ENCODE measurements at regions not wholly inside any gene's neighbourhood (a gene's known extent, or its start where the extent isn't known, plus 50 kb on each side); places are given as distances from the start of the nearest gene placed in this dataset.
"Not testable (repeated sequence)": the region's sequence is repeated elsewhere in the genome, so short reads cannot be mapped to it uniquely, and the experiment has no call there.

- DNase-seq (ENCODE audit: low read depth), result no peak
Measured at GRCh38 chr12:59084511-59085375, 164.4 kb upstream of the LRIG3 start.

DNA sequence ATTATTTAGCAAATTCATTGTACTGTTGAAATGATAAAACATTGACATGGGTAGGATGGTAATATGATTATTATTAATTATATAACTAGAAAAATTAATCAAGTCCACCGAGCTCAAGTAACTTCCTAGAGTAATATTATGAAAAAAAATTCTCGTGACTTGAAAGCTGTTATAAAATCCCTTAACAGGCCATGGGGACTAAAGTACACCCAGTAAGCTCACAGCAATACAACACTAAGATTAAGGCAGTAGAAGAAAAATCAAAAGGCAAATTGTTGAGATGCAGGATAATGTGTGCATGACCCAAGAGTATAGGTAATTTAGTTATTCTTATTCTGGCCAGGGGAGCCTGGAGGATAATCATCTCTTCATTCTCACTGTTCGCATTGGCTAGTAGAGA lies 162.6 kb upstream of the LRIG3 start:
- no peak for DNase-seq (ENCODE audit: low read depth)

DNA sequence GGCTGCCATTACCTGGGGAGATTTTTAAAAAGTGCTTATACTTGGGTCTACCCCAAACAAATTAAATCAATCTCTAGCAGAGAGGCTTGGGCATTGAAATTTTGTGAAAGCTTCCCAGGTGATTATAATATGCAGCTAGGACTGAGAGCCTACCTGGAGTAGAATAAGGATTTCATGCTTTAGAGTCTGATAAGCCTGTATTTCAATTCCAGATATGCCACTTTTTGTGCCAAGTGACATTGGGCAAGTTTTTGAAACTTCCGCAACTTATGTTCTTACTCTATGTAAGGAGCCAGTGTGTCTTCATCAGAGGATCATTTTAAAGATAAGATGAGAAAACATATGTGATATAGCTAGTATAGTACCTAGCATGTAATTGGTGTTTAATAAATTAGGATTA lies 159.8 kb upstream of the LRIG3 start:
- DNase-seq (ENCODE audit: low read depth), result no peak

GRCh38 chr12:59079472-59079871 lies 159.2 kb upstream of the LRIG3 start:
- no peak for DNase-seq (ENCODE audit: low read depth)

GRCh38 chr12:59079002-59079401 lies 158.7 kb upstream of the LRIG3 start:
- no peak for DNase-seq (ENCODE audit: low read depth)

GRCh38 chr12:59077575-59078426 lies 157.5 kb upstream of the LRIG3 start:
- no peak for DNase-seq (ENCODE audit: low read depth)

DNA sequence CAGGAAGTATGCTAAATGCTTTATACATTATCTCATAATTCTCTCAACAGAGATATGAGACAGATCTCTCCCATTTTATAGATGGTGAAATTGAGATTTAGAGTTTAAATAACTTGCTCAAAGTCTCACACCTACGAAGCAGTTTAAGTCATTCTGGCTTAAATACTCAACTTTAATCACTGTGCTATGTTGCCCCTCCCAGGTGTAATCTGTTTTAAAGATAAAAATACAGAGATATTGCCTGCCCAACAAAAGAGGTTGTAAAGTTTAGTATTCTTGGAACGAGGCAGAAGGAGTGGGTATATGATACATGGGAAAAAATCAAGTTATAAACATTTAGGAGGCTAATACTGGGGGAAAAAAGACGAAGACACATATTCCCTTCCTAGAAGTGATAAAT lies 156.8 kb upstream of the LRIG3 start:
- DNase-seq (ENCODE audit: low read depth), result no peak

DNA sequence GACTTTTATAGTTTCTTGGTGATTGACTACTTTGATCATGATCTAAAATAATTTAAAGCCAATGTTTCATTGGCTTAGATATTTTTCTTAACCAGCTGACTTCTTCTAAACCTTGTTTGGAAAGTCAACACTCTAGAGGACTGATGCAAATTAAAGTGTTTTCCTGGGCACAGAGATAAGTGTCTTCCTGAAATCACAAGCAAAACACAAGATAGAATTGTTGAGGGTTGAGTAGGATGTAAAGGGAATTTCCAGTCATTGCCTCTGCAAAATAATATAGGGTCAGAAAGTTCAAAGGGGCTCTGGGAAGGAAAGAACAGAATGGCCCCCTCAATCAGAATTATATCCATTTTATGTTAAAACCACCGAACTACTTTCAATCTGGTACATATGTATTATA lies 156.3 kb upstream of the LRIG3 start:
- DNase-seq (ENCODE audit: low read depth), result no peak

DNA sequence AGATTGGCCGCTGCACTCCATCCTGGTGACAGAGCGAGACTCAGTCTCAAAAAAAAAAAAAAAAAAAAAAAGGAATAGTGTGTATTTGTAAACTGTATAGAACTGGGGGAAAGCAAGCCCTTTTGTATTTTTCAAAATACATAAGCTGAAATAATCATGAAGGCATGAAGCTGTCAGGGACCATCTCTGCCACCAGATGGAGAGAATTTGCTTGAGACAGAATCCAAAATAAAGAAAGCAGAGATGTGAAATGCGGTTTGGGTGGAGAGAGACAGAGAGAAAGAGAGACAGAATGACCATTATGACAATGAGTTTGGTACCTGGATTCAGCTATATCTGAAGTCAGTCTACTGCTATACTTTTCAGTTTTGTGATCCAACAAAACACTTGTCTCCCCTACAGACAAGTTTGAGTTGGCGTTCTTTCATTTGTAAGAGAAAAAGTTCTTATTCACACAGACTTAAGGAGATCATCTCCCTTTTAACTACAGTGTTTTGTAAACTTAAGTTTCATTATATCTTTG lies 155.7 kb upstream of the LRIG3 start:
- no peak for DNase-seq (ENCODE audit: low read depth)

DNA sequence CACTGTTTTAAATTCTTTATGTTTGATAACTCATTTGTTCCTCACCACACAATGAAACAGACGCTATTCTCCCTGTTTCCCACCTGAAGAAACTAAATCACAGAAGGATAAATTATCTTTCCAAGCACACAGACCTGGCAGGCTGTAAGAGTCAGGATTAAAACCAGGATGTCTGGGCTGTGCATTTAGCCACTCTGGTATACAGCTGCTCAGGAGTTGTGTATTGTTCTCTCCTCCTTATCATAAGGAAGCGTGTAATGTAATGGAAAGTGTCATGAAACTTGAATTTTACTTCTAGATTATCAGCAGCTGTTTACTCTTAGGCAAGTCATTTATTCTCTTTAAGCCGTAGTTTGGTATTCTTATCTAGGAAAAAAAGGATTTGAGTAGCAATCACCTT lies 154.8 kb upstream of the LRIG3 start:
- no peak for DNase-seq (ENCODE audit: low read depth)

- DNase-seq (ENCODE audit: low read depth), result no peak
Measured at GRCh38 chr12:59070322-59070933, 150.1 kb upstream of the LRIG3 start.

DNA sequence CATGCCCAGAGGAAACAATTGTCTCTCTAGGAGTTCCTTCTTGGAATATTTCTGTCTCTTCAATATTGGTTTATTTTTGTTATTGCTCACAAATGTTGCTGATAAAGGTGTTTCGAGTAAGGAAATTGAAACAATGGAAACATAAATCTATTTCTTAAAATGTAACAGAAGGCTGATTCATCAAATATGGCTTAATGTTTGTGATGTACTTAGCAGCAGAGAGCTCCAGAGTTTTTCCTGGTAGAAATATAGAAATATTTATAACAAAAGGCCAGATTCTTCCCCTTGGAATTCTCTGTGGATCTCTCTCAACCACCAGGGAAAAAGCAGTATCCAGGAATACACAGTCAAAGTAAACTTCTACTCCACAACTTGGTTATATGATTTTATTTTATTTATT lies 149.2 kb upstream of the LRIG3 start:
- DNase-seq (ENCODE audit: low read depth), result no peak

DNA sequence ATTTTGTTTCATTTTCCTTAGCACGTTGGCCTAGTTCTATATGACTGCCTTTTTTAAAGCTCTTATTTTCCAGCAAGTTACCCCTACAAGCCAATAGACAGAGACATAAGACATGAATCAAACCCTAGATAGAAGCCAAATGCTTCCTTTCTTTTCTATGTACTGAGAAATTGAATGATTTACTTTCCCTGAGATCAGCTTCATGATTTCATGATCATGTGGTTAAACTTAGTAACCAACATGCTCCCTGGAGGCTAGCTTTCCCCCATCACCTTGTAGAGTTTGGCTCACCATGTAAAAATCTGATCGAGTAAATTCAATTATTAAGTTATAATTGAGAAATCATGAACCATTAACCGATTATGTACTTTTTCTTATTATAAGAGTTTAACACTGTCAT lies 148.1 kb upstream of the LRIG3 start:
- no peak for DNase-seq (ENCODE audit: low read depth)

- DNase-seq (ENCODE audit: low read depth), result no peak
Measured at GRCh38 chr12:59067083-59067482, 146.8 kb upstream of the LRIG3 start.

- DNase-seq (ENCODE audit: low read depth), result no peak
Measured at GRCh38 chr12:59066445-59066844, 146.1 kb upstream of the LRIG3 start.

- DNase-seq (ENCODE audit: low read depth), result no peak
Measured at GRCh38 chr12:59059088-59059935, 139.0 kb upstream of the LRIG3 start.

DNA sequence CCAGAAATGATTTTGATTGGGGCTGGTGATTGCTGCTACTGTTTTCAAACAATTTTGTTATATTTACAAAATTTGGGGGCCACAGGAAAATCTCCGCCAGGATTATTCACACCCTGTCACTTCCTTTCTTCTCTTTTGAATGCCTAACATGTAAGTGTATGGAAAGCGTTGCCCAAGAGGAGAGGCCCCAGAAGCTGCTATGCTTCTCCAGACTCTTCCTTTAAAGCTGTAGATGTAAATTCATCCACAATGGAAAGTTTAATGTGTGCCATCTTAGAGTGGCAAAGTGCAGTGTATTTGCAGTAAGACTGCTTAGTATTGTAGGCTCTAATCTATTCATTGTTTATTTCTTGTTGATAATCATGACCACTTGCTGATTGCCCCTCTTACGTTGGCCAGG lies 136.7 kb upstream of the LRIG3 start:
- DNase-seq (ENCODE audit: low read depth), result no peak

DNA sequence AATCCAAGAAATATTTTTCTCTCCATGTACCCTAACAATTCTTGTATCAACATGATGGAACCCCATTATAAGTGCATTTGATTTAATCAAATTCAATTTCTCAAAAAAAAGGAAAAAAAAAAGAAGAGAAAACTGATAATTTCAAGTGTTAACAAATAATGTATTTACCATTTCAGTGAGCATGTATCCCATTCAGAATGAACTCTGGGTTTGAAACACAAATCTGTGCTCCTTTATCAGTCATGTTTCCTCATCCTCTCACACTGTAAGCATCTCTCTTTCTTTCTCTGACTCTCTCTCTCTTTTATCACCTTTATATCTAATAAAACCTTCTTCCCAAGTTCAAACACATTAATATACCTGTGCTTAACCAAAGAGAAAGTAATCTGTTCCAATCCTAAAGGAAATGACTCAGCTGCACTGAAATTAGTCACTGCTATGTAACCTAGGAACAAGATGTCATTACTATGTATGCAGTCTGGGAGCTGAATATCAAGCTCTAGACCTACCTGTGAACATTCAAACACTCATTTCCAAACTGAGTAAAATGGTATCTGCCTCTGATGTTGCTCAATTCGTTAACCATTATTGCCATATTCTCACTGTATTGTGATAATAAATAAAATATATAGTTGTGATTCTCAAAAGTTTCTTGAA lies 135.0 kb upstream of the LRIG3 start:
- no peak for DNase-seq (ENCODE audit: low read depth)

GRCh38 chr12:59053266-59053899 lies 133.1 kb upstream of the LRIG3 start:
- not testable (repeated sequence) for DNase-seq (ENCODE audit: low read depth)

- DNase-seq (ENCODE audit: low read depth), result no peak
Measured at GRCh38 chr12:59046763-59047534, 126.6 kb upstream of the LRIG3 start.

Data from HS-27A (cell line).